ENCODE measurements at regions not wholly inside any gene's neighbourhood (a gene's known extent, or its start where the extent isn't known, plus 50 kb on each side); places are given as distances from the start of the nearest gene placed in this dataset.

DNA sequence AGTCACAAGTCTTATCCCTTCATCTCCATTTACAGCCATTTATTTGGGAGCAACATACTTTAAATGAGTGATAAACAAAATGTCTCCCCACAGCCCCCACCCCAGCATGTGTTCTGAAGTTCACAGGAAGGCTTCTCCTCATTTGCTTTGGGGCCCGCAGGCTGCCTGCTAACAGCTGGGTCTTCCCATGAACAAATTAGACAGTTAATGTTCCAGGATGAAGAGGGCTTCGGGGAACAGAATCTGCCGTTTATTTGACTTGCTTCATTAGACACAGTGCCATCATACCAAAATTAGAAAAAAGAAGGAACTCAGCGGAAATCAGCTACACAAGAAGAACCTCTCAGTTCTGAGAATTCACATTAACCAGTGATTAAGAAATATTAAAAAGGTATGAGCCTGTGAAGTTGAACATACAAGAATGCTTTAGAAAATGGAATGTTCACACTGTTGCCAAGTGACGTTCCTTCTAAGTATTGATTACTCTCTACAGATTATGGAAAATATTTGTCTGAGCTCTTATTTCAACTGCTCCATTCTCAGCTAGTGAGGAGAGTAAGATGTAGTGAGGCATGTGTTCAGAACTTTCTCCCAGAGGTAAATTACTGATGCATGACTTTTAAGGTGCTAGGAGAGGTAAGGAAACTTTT is 107.5 kb upstream of the THBS1 start:
- TF ChIP-seq, protein P1, sequence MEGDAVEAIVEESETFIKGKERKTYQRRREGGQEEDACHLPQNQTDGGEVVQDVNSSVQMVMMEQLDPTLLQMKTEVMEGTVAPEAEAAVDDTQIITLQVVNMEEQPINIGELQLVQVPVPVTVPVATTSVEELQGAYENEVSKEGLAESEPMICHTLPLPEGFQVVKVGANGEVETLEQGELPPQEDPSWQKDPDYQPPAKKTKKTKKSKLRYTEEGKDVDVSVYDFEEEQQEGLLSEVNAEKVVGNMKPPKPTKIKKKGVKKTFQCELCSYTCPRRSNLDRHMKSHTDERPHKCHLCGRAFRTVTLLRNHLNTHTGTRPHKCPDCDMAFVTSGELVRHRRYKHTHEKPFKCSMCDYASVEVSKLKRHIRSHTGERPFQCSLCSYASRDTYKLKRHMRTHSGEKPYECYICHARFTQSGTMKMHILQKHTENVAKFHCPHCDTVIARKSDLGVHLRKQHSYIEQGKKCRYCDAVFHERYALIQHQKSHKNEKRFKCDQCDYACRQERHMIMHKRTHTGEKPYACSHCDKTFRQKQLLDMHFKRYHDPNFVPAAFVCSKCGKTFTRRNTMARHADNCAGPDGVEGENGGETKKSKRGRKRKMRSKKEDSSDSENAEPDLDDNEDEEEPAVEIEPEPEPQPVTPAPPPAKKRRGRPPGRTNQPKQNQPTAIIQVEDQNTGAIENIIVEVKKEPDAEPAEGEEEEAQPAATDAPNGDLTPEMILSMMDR (IDR thresholded peaks at IDR 0.05) = no peak
- peak in 1 of 2 donors; percentile 4 for TF ChIP-seq POLR2AphosphoS5 (IDR thresholded peaks at IDR 0.05; ENCODE audit: insufficient read depth in 1 of 2, low read depth in 1 of 2)

Data from vagina (tissue), 2 donors.